PFSK-1 (cell line): ENCODE measurements at regions not wholly inside any gene's neighbourhood (a gene's known extent, or its start where the extent isn't known, plus 50 kb on each side); places are given as distances from the start of the nearest gene placed in this dataset.

Source experiments
- FOXP2 ChIP-seq: optimal IDR thresholded peaks from 2 replicates; pipeline ENCODE3; 2011; ENCODE audit warnings: borderline replicate concordance, control low read depth, inconsistent platforms; ENCODE audit not compliant: insufficient read depth; ENCODE audit errors: extremely low read length, extremely low read depth
- POLR2AphosphoS5 ChIP-seq: IDR thresholded peaks from 2 replicates; pipeline ENCODE4 v1.6.1; 2012; ENCODE audit warnings: low read depth, mild to moderate bottlenecking, control low read depth, low read length, moderate library complexity
- REST ChIP-seq, 2 experiments: IDR thresholded peaks; 2 replicates each; pipeline versions ENCODE4 v1.6.1 to v1.8.0; 2011 to 2012; ENCODE audit warnings: low read depth in 2 of 2, low read length in 2 of 2, control low read depth in 1 of 2, inconsistent platforms in 1 of 2, mild to moderate bottlenecking in 1 of 2, moderate library complexity in 1 of 2; ENCODE audit not compliant: insufficient read depth in 1 of 2
- SIN3A ChIP-seq: IDR thresholded peaks from 2 replicates; pipeline ENCODE4 v1.6.1; 2012; ENCODE audit warnings: mild to moderate bottlenecking, low read length, moderate library complexity, borderline replicate concordance; ENCODE audit not compliant: insufficient read depth
- TAF1 ChIP-seq: IDR thresholded peaks from 2 replicates; pipeline ENCODE4 v1.6.1; 2012; ENCODE audit warnings: low read length, control low read depth, borderline replicate concordance; ENCODE audit not compliant: insufficient read depth

- TF ChIP-seq SIN3A (no peak), FOXP2 (no peak), REST (IDR thresholded peaks at IDR 0.05; ENCODE audit: insufficient read depth in 1 of 2, low read depth in 2 of 2, low read length in 2 of 2) (no peak)
These were observed 257.6 kb downstream of the BCOR start for GRCh38 chrX:39840133-39840532.

GRCh38 chrX:39840581-39841093 is 257.1 kb downstream of the BCOR start:
- no peak for TF ChIP-seq SIN3A
- TF ChIP-seq TAF1 = no peak
- no peak for TF ChIP-seq FOXP2
- no peak for TF ChIP-seq POLR2AphosphoS5
- TF ChIP-seq REST (IDR thresholded peaks at IDR 0.05; ENCODE audit: insufficient read depth in 1 of 2, low read depth in 2 of 2, low read length in 2 of 2) = no peak

GRCh38 chrX:39841604-39842003 is 256.2 kb downstream of the BCOR start:
- no peak for TF ChIP-seq REST (IDR thresholded peaks at IDR 0.05; ENCODE audit: insufficient read depth in 1 of 2, low read depth in 2 of 2, low read length in 2 of 2)
- no peak for TF ChIP-seq SIN3A
- no peak for TF ChIP-seq FOXP2
- TF ChIP-seq POLR2AphosphoS5 = no peak
- TF ChIP-seq TAF1 = no peak

- TF ChIP-seq FOXP2 = no peak
- no peak for TF ChIP-seq REST (IDR thresholded peaks at IDR 0.05; ENCODE audit: insufficient read depth in 1 of 2, low read depth in 2 of 2, low read length in 2 of 2)
- TF ChIP-seq TAF1 = no peak
- TF ChIP-seq SIN3A = no peak
- no peak for TF ChIP-seq POLR2AphosphoS5
These were observed 255.3 kb downstream of the BCOR start for GRCh38 chrX:39842281-39842973.

GRCh38 chrX:39843318-39843717 is 254.4 kb downstream of the BCOR start:
- TF ChIP-seq POLR2AphosphoS5 = no peak
- TF ChIP-seq SIN3A = no peak
- TF ChIP-seq FOXP2 = no peak
- no peak for TF ChIP-seq TAF1
- no peak for TF ChIP-seq REST (IDR thresholded peaks at IDR 0.05; ENCODE audit: insufficient read depth in 1 of 2, low read depth in 2 of 2, low read length in 2 of 2)
